ENCODE measurements at regions not wholly inside any gene's neighbourhood (a gene's known extent, or its start where the extent isn't known, plus 50 kb on each side); places are given as distances from the start of the nearest gene placed in this dataset.

DNA sequence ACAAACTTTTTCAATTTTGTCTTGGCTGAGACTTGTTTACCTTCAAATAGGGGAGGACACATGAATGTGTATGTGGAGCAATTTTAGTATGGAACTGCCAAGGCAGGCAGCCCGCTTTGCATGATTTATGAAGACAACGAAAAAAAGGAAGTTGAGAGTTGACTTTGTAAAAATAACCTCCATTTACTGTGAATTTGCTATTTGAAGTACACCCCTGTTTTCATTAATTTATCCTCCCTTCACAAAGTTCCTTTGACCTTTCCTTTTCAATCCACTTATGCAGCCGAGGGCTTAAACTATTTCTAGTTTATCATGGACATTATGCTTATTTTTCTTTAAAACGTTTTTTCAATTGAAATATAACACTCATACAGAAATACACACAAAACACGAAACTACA, 369.6 kb upstream of the CADM1 start:
- no peaks in the 10 kb centered on the region for H3K27me3 ChIP-seq
- H3K9me3 ChIP-seq, result no peaks in the 10 kb centered on the region
- TF ChIP-seq POLR2AphosphoS5 (IDR thresholded peaks at IDR 0.05; ENCODE audit: insufficient read depth in 1 of 2, low read depth in 1 of 2) (no peak), POLR2A (IDR thresholded peaks at IDR 0.05) (no peak)
- TF ChIP-seq, protein P1, sequence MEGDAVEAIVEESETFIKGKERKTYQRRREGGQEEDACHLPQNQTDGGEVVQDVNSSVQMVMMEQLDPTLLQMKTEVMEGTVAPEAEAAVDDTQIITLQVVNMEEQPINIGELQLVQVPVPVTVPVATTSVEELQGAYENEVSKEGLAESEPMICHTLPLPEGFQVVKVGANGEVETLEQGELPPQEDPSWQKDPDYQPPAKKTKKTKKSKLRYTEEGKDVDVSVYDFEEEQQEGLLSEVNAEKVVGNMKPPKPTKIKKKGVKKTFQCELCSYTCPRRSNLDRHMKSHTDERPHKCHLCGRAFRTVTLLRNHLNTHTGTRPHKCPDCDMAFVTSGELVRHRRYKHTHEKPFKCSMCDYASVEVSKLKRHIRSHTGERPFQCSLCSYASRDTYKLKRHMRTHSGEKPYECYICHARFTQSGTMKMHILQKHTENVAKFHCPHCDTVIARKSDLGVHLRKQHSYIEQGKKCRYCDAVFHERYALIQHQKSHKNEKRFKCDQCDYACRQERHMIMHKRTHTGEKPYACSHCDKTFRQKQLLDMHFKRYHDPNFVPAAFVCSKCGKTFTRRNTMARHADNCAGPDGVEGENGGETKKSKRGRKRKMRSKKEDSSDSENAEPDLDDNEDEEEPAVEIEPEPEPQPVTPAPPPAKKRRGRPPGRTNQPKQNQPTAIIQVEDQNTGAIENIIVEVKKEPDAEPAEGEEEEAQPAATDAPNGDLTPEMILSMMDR (IDR thresholded peaks at IDR 0.05), result no peak
- no peak overlapping the region for H3K4me3 ChIP-seq
- no peaks in the 10 kb centered on the region for H3K36me3 ChIP-seq
- no peaks in the 10 kb centered on the region for H3K4me1 ChIP-seq
- no peak for DNase-seq (ENCODE audit: extremely low spot score in 2 of 2)
- H3K27ac ChIP-seq, result no peak overlapping the region
- intact Hi-C loops (cut with DNase I), result no loop called here

DNA sequence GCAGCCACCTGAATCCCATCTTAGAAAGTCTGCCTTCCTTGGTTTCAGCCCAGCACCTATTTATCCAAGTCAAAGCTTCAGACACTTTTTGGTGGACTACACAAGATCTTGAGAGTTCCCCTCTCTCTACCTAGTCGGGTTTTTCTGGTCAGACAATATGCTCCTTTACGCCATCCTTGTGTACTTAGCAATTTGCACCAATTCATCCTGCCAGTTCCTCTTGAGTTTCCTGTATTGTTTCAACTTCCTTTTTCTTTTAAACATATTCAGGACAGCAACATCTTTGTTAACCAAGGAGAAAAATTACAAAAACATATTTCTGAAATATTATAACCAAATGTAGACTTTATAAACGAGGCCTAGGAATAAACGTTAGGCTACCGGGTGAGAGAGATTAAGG, 368.2 kb upstream of the CADM1 start:
- Histone ChIP-seq H3K9me3 (no peaks in the 10 kb centered on the region), H3K4me1 (no peaks in the 10 kb centered on the region), H3K4me3 (no peak overlapping the region), H3K27me3 (no peaks in the 10 kb centered on the region), H3K27ac (no peak overlapping the region), H3K36me3 (no peaks in the 10 kb centered on the region)
- intact Hi-C loops (cut with DNase I), result no loop called here
- TF ChIP-seq, protein P1 (IDR thresholded peaks at IDR 0.05), result no peak
- TF ChIP-seq POLR2AphosphoS5 (IDR thresholded peaks at IDR 0.05; ENCODE audit: insufficient read depth in 1 of 2, low read depth in 1 of 2) (no peak), POLR2A (IDR thresholded peaks at IDR 0.05) (no peak)
- DNase-seq (ENCODE audit: extremely low spot score in 2 of 2), result no peak

DNA sequence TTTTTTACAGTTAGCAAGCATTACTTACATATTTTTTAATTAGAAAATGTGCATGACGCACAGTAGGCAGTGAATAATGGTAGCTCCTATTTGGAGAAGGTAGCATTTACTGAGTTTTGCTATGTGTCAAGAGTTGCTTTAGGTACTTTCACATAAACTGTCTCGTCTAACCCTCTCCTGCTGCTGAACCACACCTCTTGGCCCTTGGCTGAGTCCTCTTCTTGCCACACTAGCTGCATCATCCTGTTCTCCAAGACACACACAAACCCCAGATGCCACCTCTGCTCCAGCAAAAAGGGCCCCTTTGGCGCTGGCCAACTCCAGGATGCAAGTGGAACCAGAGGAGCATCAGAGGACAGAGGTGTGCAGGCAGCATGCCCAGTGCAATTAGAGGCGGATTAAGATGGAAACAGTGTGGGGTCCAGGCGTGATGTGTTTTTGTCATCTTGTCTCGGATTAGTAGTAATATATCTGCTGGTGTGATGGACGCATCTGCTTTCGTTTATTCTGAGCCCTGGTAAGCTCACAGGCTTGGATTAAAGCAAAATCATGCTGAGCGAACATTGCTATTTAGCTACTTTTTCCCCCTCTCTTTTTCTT, 367.0 kb upstream of the CADM1 start:
- TF ChIP-seq POLR2A (IDR thresholded peaks at IDR 0.05) (no peak), POLR2AphosphoS5 (IDR thresholded peaks at IDR 0.05; ENCODE audit: insufficient read depth in 1 of 2, low read depth in 1 of 2) (no peak)
- TF ChIP-seq, protein P1 (IDR thresholded peaks at IDR 0.05), result no peak
- intact Hi-C loops (cut with DNase I), result no loop called here
- DNase-seq (ENCODE audit: extremely low spot score in 2 of 2), result no peak
- Histone ChIP-seq H3K36me3 (no peaks in the 10 kb centered on the region), H3K9me3 (no peaks in the 10 kb centered on the region), H3K27ac (no peak overlapping the region), H3K4me1 (no peaks in the 10 kb centered on the region), H3K27me3 (no peaks in the 10 kb centered on the region), H3K4me3 (no peak overlapping the region)

DNA sequence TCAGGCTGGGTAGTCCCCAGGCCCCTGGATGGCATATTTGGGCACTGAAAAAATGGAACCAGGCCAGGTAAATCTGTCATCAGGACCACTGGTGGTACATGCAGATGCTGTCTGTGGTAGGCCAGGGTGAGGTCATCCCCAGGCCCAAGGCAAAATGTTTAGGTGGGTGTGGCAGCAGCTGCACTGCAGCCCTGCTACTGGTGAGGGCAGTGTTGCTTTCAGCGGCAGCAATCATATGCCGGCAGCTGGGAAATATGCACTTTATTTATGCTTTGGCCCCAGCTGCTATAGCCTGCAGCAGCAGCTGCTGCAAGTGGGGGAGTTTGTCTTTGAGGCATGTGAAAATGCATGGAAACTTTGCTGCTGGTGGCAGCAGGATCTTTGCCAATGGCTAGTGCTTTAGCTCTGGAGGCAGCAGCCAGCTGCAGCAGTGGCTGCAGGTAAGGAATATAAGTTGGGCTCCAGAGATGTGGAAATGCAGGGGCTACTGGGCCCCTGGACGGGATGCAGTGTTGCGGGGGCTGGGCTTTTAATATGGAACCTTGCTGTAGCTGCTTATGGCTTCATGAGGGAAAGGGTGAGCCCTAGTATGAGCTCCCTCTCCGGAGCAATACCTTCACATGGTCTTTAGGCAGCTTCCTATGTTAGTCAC, 365.7 kb upstream of the CADM1 start:
- no peaks in the 10 kb centered on the region for H3K4me1 ChIP-seq
- H3K36me3 ChIP-seq, result no peaks in the 10 kb centered on the region
- no peak for DNase-seq (ENCODE audit: extremely low spot score in 2 of 2)
- H3K4me3 ChIP-seq, result no peak overlapping the region
- TF ChIP-seq POLR2AphosphoS5 (IDR thresholded peaks at IDR 0.05; ENCODE audit: insufficient read depth in 1 of 2, low read depth in 1 of 2), result no peak
- TF ChIP-seq POLR2A (IDR thresholded peaks at IDR 0.05), result no peak
- TF ChIP-seq, protein P1 (IDR thresholded peaks at IDR 0.05), result no peak
- no peak overlapping the region for H3K27ac ChIP-seq
- intact Hi-C loops (cut with DNase I), result no loop called here
- H3K9me3 ChIP-seq, result no peaks in the 10 kb centered on the region
- H3K27me3 ChIP-seq, result no peaks in the 10 kb centered on the region

DNA sequence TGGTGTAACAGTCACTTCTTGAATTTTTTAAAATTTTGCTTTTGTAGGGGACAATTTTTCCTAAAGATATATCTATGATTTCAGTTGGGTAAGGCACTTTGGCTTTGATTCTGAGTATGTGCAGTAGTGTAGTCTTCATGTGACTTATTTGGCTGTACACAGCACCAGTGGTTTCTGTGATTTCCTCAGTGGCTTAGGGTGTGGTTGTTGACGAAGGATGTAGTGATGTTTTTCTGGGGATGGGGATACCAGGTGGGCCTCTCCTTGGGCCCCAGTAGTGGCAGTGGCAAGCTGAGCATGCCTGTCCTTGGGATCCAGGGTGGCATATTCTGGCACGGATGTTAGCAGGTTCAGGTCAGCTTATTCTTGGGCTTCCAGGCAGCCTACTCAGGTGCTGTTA, 364.9 kb upstream of the CADM1 start:
- intact Hi-C loops (cut with DNase I), result no loop called here
- H3K4me3 ChIP-seq, result no peak overlapping the region
- DNase-seq (ENCODE audit: extremely low spot score in 2 of 2), result no peak
- TF ChIP-seq, protein P1 (IDR thresholded peaks at IDR 0.05), result no peak
- TF ChIP-seq POLR2AphosphoS5 (IDR thresholded peaks at IDR 0.05; ENCODE audit: insufficient read depth in 1 of 2, low read depth in 1 of 2), result no peak
- TF ChIP-seq POLR2A (IDR thresholded peaks at IDR 0.05), result no peak
- no peaks in the 10 kb centered on the region for H3K9me3 ChIP-seq
- H3K4me1 ChIP-seq, result no peaks in the 10 kb centered on the region
- no peaks in the 10 kb centered on the region for H3K27me3 ChIP-seq
- no peaks in the 10 kb centered on the region for H3K36me3 ChIP-seq
- H3K27ac ChIP-seq, result no peak overlapping the region
